K562 (cell line): ENCODE measurements at regions not wholly inside any gene's neighbourhood (a gene's known extent, or its start where the extent isn't known, plus 50 kb on each side); places are given as distances from the start of the nearest gene placed in this dataset.

Experiments used
- BDP1 ChIP-seq: IDR thresholded peaks from 3 replicates; pipeline ENCODE4 v1.6.1; 2011; ENCODE audit not compliant: insufficient read length, insufficient read depth
- HDAC8 ChIP-seq: fragments of 450-650 bp; IDR thresholded peaks from 2 replicates; pipeline ENCODE4 v1.6.1; 2016; ENCODE audit warnings: mild to moderate bottlenecking, missing genetic modification characterization, moderate library complexity, missing compliant biosample characterization
- JUN ChIP-seq, 2 experiments: sonication (generic) in 1 of 2; formaldehyde crosslinking in 1 of 2; IDR thresholded peaks; 2 replicates each; pipeline versions ENCODE4 v1.6.1 to v1.8.0; 2012 to 2022; ENCODE audit warnings: borderline replicate concordance in 2 of 2, mild to moderate bottlenecking in 2 of 2, improper control_type of control experiment in 1 of 2, low read depth in 1 of 2, low read length in 1 of 2, missing genetic modification reagents in 1 of 2
- JUND ChIP-seq, 2 experiments: IDR thresholded peaks; 2 replicates in 1 of 2; 3 replicates in 1 of 2; pipeline ENCODE4 v1.6.1; 2011; ENCODE audit warnings: borderline replicate concordance in 2 of 2, low read depth in 2 of 2, low read length in 2 of 2, improper control_type of control experiment in 1 of 2, missing biosample characterization in 1 of 2, missing genetic modification characterization in 1 of 2, missing genetic modification reagents in 1 of 2
- MED1 ChIP-seq: sonication (generic); formaldehyde crosslinking; IDR thresholded peaks from 2 replicates; pipeline ENCODE4 v1.8.1; 2023; ENCODE audit warnings: missing genetic modification reagents, borderline replicate concordance
- SETDB1 ChIP-seq: IDR thresholded peaks from one replicate; pipeline ENCODE4 v1.6.1; 2012; ENCODE audit warnings: low read length, control low read depth, inconsistent platforms
- ZNF134 ChIP-seq: fragments of 250-450 bp; sonication (Bioruptor Pico); conservative IDR thresholded peaks from 2 replicates; pipeline ENCODE4 v1.4.0; 2020
- ZNF174 ChIP-seq: fragments of 250-450 bp; sonication (Bioruptor Pico); IDR thresholded peaks from 2 replicates; pipeline ENCODE4 v1.4.0; 2020; ENCODE audit warnings: mild to moderate bottlenecking
- TF ChIP-seq, protein P1 (sequence below): fragments of 250-450 bp; sonication (Bioruptor Pico); IDR thresholded peaks from 2 replicates; pipeline ENCODE4 v1.8.0; 2021; ENCODE audit warnings: moderate library complexity, mild to moderate bottlenecking, inconsistent platforms
- TF ChIP-seq, protein P2 (sequence below): fragments of 450-650 bp; formaldehyde crosslinking; IDR thresholded peaks from 2 replicates; pipeline ENCODE4 v1.4.0; 2020; ENCODE audit warnings: mild to moderate bottlenecking, moderate library complexity

DNA sequence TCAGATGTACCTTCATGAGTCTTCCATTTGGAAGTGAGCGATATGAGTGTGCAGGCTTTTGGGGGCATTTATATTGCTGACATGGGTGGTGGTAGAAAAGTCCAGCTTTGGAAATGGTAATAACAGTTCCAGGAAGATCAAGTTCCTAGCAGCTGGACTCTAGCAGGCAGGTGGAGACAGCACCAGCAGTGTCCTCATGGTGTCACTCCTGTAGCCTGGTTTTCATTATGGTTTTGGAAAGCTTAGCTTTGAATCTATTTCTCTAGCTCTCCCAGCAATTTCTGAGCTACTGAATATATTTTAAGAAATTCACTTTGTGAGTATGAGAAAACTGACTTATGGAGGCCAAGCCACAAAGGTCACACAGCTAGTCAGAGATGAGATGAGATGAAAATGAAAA lies 523.2 kb upstream of the HTR2A start (continued):
- TF ChIP-seq, protein P1, sequence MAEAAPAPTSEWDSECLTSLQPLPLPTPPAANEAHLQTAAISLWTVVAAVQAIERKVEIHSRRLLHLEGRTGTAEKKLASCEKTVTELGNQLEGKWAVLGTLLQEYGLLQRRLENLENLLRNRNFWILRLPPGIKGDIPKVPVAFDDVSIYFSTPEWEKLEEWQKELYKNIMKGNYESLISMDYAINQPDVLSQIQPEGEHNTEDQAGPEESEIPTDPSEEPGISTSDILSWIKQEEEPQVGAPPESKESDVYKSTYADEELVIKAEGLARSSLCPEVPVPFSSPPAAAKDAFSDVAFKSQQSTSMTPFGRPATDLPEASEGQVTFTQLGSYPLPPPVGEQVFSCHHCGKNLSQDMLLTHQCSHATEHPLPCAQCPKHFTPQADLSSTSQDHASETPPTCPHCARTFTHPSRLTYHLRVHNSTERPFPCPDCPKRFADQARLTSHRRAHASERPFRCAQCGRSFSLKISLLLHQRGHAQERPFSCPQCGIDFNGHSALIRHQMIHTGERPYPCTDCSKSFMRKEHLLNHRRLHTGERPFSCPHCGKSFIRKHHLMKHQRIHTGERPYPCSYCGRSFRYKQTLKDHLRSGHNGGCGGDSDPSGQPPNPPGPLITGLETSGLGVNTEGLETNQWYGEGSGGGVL (CRISPR knock-in tag): no peak
- TF ChIP-seq HDAC8 (tag) (no peak), ZNF134 (no peak), ZNF174 (CRISPR knock-in tag) (no peak), JUND (IDR thresholded peaks at IDR 0.05; ENCODE audit: borderline replicate concordance, low read depth, low read length) (no peak), JUND (tag; IDR thresholded peaks at IDR 0.05; ENCODE audit: borderline replicate concordance, low read depth, low read length) (no peak), JUN (IDR thresholded peaks at IDR 0.05; ENCODE audit: borderline replicate concordance, low read depth, low read length) (no peak), JUN (CRISPR knock-in tag; IDR thresholded peaks at IDR 0.05; ENCODE audit: borderline replicate concordance) (no peak), BDP1 (no peak), MED1 (CRISPR knock-in tag) (no peak), SETDB1 (no peak)
- TF ChIP-seq, protein P2, sequence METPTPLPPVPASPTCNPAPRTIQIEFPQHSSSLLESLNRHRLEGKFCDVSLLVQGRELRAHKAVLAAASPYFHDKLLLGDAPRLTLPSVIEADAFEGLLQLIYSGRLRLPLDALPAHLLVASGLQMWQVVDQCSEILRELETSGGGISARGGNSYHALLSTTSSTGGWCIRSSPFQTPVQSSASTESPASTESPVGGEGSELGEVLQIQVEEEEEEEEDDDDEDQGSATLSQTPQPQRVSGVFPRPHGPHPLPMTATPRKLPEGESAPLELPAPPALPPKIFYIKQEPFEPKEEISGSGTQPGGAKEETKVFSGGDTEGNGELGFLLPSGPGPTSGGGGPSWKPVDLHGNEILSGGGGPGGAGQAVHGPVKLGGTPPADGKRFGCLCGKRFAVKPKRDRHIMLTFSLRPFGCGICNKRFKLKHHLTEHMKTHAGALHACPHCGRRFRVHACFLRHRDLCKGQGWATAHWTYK (CRISPR knock-in tag): no peak
